Stomach (tissue), 4 donors: ENCODE measurements at regions not wholly inside any gene's neighbourhood (a gene's known extent, or its start where the extent isn't known, plus 50 kb on each side); places are given as distances from the start of the nearest gene placed in this dataset.

Source experiments
- EP300 ChIP-seq: sonication (generic); formaldehyde crosslinking; IDR thresholded peaks from one replicate; pipeline ENCODE4 v1.6.1; 2017; ENCODE audit warnings: antibody characterized with exemption
- POLR2A ChIP-seq, 4 donors: fragments of 450-650 bp; IDR thresholded peaks; one replicate each; pipeline ENCODE4 v1.6.1; 2016; ENCODE audit warnings: antibody characterized with exemption in 4 of 4, control low read depth in 2 of 4, mild to moderate bottlenecking in 1 of 4, moderate library complexity in 1 of 4
- POLR2AphosphoS5 ChIP-seq, 3 donors: sonication (generic); formaldehyde crosslinking; IDR thresholded peaks; one replicate each; pipeline ENCODE4 v1.6.1; 2016; ENCODE audit warnings: antibody characterized with exemption in 3 of 3
- TF ChIP-seq, protein P1 (sequence below), 7 experiments: fragments of 450-650 bp in 4 of 7; fragments of 200-600 bp in 3 of 7; sonication (generic) in 3 of 7; IDR thresholded peaks; one replicate each; pipeline ENCODE4 v1.5.1; 2016 to 2019; ENCODE audit warnings: antibody characterized with exemption in 7 of 7, control low read depth in 2 of 7, mild to moderate bottlenecking in 1 of 7

- no peak for TF ChIP-seq POLR2AphosphoS5 (IDR thresholded peaks at IDR 0.05)
- TF ChIP-seq EP300, result no peak
- TF ChIP-seq, protein P1, sequence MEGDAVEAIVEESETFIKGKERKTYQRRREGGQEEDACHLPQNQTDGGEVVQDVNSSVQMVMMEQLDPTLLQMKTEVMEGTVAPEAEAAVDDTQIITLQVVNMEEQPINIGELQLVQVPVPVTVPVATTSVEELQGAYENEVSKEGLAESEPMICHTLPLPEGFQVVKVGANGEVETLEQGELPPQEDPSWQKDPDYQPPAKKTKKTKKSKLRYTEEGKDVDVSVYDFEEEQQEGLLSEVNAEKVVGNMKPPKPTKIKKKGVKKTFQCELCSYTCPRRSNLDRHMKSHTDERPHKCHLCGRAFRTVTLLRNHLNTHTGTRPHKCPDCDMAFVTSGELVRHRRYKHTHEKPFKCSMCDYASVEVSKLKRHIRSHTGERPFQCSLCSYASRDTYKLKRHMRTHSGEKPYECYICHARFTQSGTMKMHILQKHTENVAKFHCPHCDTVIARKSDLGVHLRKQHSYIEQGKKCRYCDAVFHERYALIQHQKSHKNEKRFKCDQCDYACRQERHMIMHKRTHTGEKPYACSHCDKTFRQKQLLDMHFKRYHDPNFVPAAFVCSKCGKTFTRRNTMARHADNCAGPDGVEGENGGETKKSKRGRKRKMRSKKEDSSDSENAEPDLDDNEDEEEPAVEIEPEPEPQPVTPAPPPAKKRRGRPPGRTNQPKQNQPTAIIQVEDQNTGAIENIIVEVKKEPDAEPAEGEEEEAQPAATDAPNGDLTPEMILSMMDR (IDR thresholded peaks at IDR 0.05), result no peak
- TF ChIP-seq POLR2A (IDR thresholded peaks at IDR 0.05), result no peak
Observed at GRCh38 chrX:40383969-40384368, 196.8 kb upstream of the ATP6AP2 start.
